Common myeloid progenitor, CD34-positive (primary cell): ENCODE measurements at regions not wholly inside any gene's neighbourhood (a gene's known extent, or its start where the extent isn't known, plus 50 kb on each side); places are given as distances from the start of the nearest gene placed in this dataset.

Experiments
- CTCF ChIA-PET: fragments of 350-600 bp; sonication (Branson Sonifier 250); formaldehyde crosslinking; loops from one replicate; lab custom pipeline; 2021; ENCODE audit warnings: antibody characterized with exemption; lab: Charles Lee
- POLR2A ChIA-PET: fragments of 350-600 bp; sonication (Branson Sonifier 250); formaldehyde crosslinking; loops from one replicate; lab custom pipeline; 2021; ENCODE audit warnings: antibody characterized with exemption; lab: Charles Lee
- DNase-seq, 3 donors: peaks; one replicate each; pipeline versions ENCODE4 v3.0.0 to v3.0.0-alpha.2; 2013
- H3K27ac ChIP-seq, 2 experiments: 1 replicate in 1 of 2; 2 replicates in 1 of 2; pipeline ENCODE4 v1.7.0; 2013; ENCODE audit warnings: inconsistent platforms in 2 of 2, low read length in 2 of 2, mild to moderate bottlenecking in 2 of 2, low read depth in 1 of 2, moderate library complexity in 1 of 2; ENCODE audit not compliant: severe bottlenecking in 2 of 2, insufficient read depth in 1 of 2, poor library complexity in 1 of 2
- H3K27me3 ChIP-seq, 5 experiments: replicated peaks in 2 of 5; 1 replicate in 3 of 5; 2 replicates in 2 of 5; pipeline versions ENCODE4 v1.6.1 to v1.7.0; 2013; ENCODE audit warnings: low read length in 4 of 5, mild to moderate bottlenecking in 2 of 5, moderate library complexity in 2 of 5, inconsistent platforms in 1 of 5; ENCODE audit not compliant: insufficient read depth in 5 of 5, control insufficient read depth in 4 of 5
- H3K36me3 ChIP-seq, 4 experiments: 1 replicate in 2 of 4; 2 replicates in 2 of 4; pipeline versions ENCODE4 v1.6.1 to v1.7.0; 2013; ENCODE audit warnings: low read length in 3 of 4, control low read depth in 1 of 4, mild to moderate bottlenecking in 1 of 4; ENCODE audit not compliant: control insufficient read depth in 4 of 4, insufficient read depth in 4 of 4
- H3K4me1 ChIP-seq, 4 experiments: 1 replicate in 3 of 4; 2 replicates in 1 of 4; pipeline versions ENCODE4 v1.6.1 to v1.7.1; 2013; ENCODE audit warnings: low read length in 3 of 4, mild to moderate bottlenecking in 3 of 4, control low read depth in 1 of 4, inconsistent platforms in 1 of 4, moderate library complexity in 1 of 4; ENCODE audit not compliant: control insufficient read depth in 4 of 4, insufficient read depth in 4 of 4; ENCODE audit errors: control extremely low read depth in 1 of 4
- H3K4me3 ChIP-seq, 7 experiments: 1 replicate in 4 of 7; 2 replicates in 3 of 7; pipeline versions ENCODE4 v1.5.1 to v1.7.0; 2013; ENCODE audit warnings: mild to moderate bottlenecking in 7 of 7, low read length in 6 of 7, moderate library complexity in 6 of 7, inconsistent platforms in 2 of 7, low read depth in 2 of 7, control low read depth in 1 of 7; ENCODE audit not compliant: insufficient read depth in 4 of 7, control insufficient read depth in 1 of 7; ENCODE audit errors: extremely low read depth in 1 of 7
- H3K9me3 ChIP-seq, 5 experiments: 1 replicate in 4 of 5; 2 replicates in 1 of 5; pipeline versions ENCODE4 v1.6.1 to v1.7.1; 2013; ENCODE audit warnings: low read length in 4 of 5, mild to moderate bottlenecking in 2 of 5, inconsistent platforms in 1 of 5, low read depth in 1 of 5, moderate library complexity in 1 of 5; ENCODE audit not compliant: control insufficient read depth in 4 of 5, insufficient read depth in 2 of 5; ENCODE audit errors: control extremely low read depth in 1 of 5
- WGBS: methylation state at CpG from one replicate; pipeline ENCODE4 v1.1.5; 2013; ENCODE audit not compliant: insufficient coverage; 5-methylcytosine and 5-hydroxymethylcytosine counted together

GRCh38 chr4:123936621-123937043 is 540.0 kb downstream of the SPRY1 start:
- ChIA-PET POLR2A (no interaction called here), CTCF (no interaction called here)
- WGBS, result 20% methylated on average over 1 of the region's 2 CpGs
- no peaks in the 10 kb centered on the region for H3K9me3 ChIP-seq
- no peak overlapping the region for H3K27ac ChIP-seq
- no peak overlapping the region for H3K4me3 ChIP-seq
- no peaks in the 10 kb centered on the region for H3K36me3 ChIP-seq
- H3K4me1 ChIP-seq, result peaks cover 0 to 3% (median 1%) of the 10 kb centered on the region in 4 experiments
- H3K27me3 ChIP-seq, result no peaks in the 10 kb centered on the region
- DNase-seq, result no peak

DNA sequence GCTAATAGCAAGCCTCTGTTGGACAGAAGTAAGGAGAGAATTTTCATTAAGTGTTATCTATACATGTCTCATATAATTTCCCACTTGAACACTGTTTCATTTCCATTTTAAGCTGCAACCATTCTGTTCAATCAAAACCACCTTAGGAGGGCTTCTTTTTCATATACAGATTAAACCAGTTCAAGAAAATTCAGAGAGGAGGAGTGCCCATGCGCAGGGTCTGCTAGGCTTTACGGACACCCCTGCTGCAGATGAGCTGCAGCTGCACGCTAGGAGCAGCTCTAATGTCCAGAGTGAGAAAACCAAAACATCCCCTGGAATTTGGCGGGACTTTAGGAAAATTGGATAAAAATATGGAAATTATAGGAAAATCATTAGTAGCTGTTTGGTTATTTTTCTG is 541.0 kb downstream of the SPRY1 start:
- no peaks in the 10 kb centered on the region for H3K27me3 ChIP-seq
- ChIA-PET POLR2A (no interaction called here), CTCF (no interaction called here)
- no peak overlapping the region for H3K4me3 ChIP-seq
- H3K36me3 ChIP-seq, result no peaks in the 10 kb centered on the region
- 96% methylated on average over 3 of the region's 4 CpGs for WGBS
- no peak overlapping the region for H3K27ac ChIP-seq
- H3K4me1 ChIP-seq, result peaks cover 0 to 3% (median 1%) of the 10 kb centered on the region in 4 experiments
- H3K9me3 ChIP-seq, result no peaks in the 10 kb centered on the region
- no peak for DNase-seq

- peaks cover 0 to 3% (median 1%) of the 10 kb centered on the region in 4 experiments for H3K4me1 ChIP-seq
- H3K27ac ChIP-seq, result no peak overlapping the region
- no CpG with 5 or more reads among the region's 1 CpG for WGBS
- H3K27me3 ChIP-seq, result no peaks in the 10 kb centered on the region
- ChIA-PET POLR2A (no interaction called here), CTCF (interaction anchor here (1.4 kb wide), 1 partner anchor 81 kb away, joined by 3 read pairs; no protein-coding TSS in a partner anchor)
- no peaks in the 10 kb centered on the region for H3K9me3 ChIP-seq
- no peaks in the 10 kb centered on the region for H3K36me3 ChIP-seq
- no peak for DNase-seq
- no peak overlapping the region for H3K4me3 ChIP-seq
Measured at GRCh38 chr4:123939621-123940020, 543.0 kb downstream of the SPRY1 start.

- CTCF ChIA-PET, result interaction anchor here (1.4 kb wide), 1 partner anchor 82 kb away, joined by 3 read pairs; no protein-coding TSS in a partner anchor
- H3K36me3 ChIP-seq, result no peaks in the 10 kb centered on the region
- H3K4me1 ChIP-seq, result peaks cover 0 to 3% (median 1%) of the 10 kb centered on the region in 4 experiments
- no peak overlapping the region for H3K4me3 ChIP-seq
- no peaks in the 10 kb centered on the region for H3K27me3 ChIP-seq
- POLR2A ChIA-PET, result no interaction called here
- no peak overlapping the region for H3K27ac ChIP-seq
- WGBS, result no CpG with 5 or more reads among the region's 2 CpGs
- DNase-seq, result no peak
- H3K9me3 ChIP-seq, result no peaks in the 10 kb centered on the region
Measured at GRCh38 chr4:123940604-123941003, 544.0 kb downstream of the SPRY1 start.

- CTCF ChIA-PET, result no interaction called here
- DNase-seq, result no peak
- Histone ChIP-seq H3K4me1 (peaks cover 0 to 2% (median 0%) of the 10 kb centered on the region in 4 experiments), H3K4me3 (no peak overlapping the region), H3K9me3 (no peaks in the 10 kb centered on the region), H3K27me3 (no peaks in the 10 kb centered on the region), H3K36me3 (no peaks in the 10 kb centered on the region), H3K27ac (no peak overlapping the region)
- POLR2A ChIA-PET, result no interaction called here
- no CpG with 5 or more reads among the region's 1 CpG for WGBS
Measured at GRCh38 chr4:123941306-123941705, 544.7 kb downstream of the SPRY1 start.

GRCh38 chr4:123943976-123944375 is 547.4 kb downstream of the SPRY1 start:
- Histone ChIP-seq H3K27ac (no peak overlapping the region), H3K9me3 (no peaks in the 10 kb centered on the region), H3K27me3 (no peaks in the 10 kb centered on the region), H3K36me3 (no peaks in the 10 kb centered on the region), H3K4me1 (no peaks in the 10 kb centered on the region), H3K4me3 (no peak overlapping the region)
- no CpG with 5 or more reads among the region's 1 CpG for WGBS
- ChIA-PET POLR2A (no interaction called here), CTCF (no interaction called here)
- DNase-seq, result no peak

DNA sequence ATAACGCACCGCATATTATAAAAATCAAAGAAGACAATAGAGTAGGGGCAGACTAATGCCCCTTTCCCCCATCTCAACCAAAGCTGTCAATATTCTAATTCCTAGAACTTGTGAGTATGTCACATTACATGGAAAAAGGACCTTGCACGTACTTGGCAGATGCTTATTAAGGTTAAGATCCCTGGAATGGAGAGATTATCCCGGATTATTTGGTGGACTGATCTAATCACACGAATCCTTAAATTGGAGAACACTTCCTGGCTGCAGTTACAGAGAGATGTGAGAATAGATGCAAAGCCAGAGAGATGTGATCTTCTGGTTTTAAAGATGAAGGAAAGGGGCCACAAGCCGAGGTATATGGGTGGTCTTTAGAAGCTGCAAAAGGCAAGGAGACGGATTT is 548.7 kb downstream of the SPRY1 start:
- Histone ChIP-seq H3K36me3 (no peaks in the 10 kb centered on the region), H3K4me1 (no peaks in the 10 kb centered on the region)
- CTCF ChIA-PET, result no interaction called here

More for the DNA sequence above, 548.7 kb downstream of the SPRY1 start:
- DNase-seq, result no peak
- no peaks in the 10 kb centered on the region for H3K27me3 ChIP-seq
- no peak overlapping the region for H3K4me3 ChIP-seq
- 100% methylated on average over 5 of the region's 7 CpGs for WGBS
- no peak overlapping the region for H3K27ac ChIP-seq
- H3K9me3 ChIP-seq, result no peaks in the 10 kb centered on the region
- POLR2A ChIA-PET, result no interaction called here
